ENCODE measurements at regions not wholly inside any gene's neighbourhood (a gene's known extent, or its start where the extent isn't known, plus 50 kb on each side); places are given as distances from the start of the nearest gene placed in this dataset.

- no peaks in the 10 kb centered on the region for H3K27me3 ChIP-seq (ENCODE audit: low read depth)
- H3K36me3 ChIP-seq = no peaks in the 10 kb centered on the region
- no peak for TF ChIP-seq CTCF (IDR thresholded peaks at IDR 0.05; ENCODE audit: borderline replicate concordance)
- DNase-seq = no peak
- peaks cover 29% of the 10 kb centered on the region for H3K4me1 ChIP-seq
- no peaks in the 10 kb centered on the region for H3K9me3 ChIP-seq (replicated peaks)
- H3K27ac ChIP-seq (replicated peaks) = no peak overlapping the region
- H3K4me3 ChIP-seq = no peak overlapping the region
- intact Hi-C loops (cut with micrococcal nuclease) = no loop called here
Observed at GRCh38 chr2:186059096-186059495, 320.5 kb downstream of the FSIP2 start.

- Histone ChIP-seq H3K4me3 (no peak overlapping the region), H3K9me3 (replicated peaks) (no peaks in the 10 kb centered on the region), H3K27me3 (ENCODE audit: low read depth) (no peaks in the 10 kb centered on the region), H3K36me3 (no peaks in the 10 kb centered on the region), H3K4me1 (peaks cover 29% of the 10 kb centered on the region), H3K27ac (replicated peaks) (no peak overlapping the region)
- TF ChIP-seq CTCF (IDR thresholded peaks at IDR 0.05; ENCODE audit: borderline replicate concordance) = no peak
- intact Hi-C loops (cut with micrococcal nuclease) = no loop called here
- no peak for DNase-seq
Observed at GRCh38 chr2:186060744-186061440, 322.3 kb downstream of the FSIP2 start.

- Histone ChIP-seq H3K27me3 (ENCODE audit: low read depth) (no peaks in the 10 kb centered on the region), H3K36me3 (no peaks in the 10 kb centered on the region), H3K4me1 (peaks cover 26% of the 10 kb centered on the region), H3K4me3 (no peak overlapping the region), H3K27ac (replicated peaks) (no peak overlapping the region), H3K9me3 (replicated peaks) (no peaks in the 10 kb centered on the region)
- intact Hi-C loops (cut with micrococcal nuclease) = no loop called here
- DNase-seq = no peak
- no peak for TF ChIP-seq CTCF (IDR thresholded peaks at IDR 0.05; ENCODE audit: borderline replicate concordance)
Observed at GRCh38 chr2:186064507-186064906, 325.9 kb downstream of the FSIP2 start.

DNA sequence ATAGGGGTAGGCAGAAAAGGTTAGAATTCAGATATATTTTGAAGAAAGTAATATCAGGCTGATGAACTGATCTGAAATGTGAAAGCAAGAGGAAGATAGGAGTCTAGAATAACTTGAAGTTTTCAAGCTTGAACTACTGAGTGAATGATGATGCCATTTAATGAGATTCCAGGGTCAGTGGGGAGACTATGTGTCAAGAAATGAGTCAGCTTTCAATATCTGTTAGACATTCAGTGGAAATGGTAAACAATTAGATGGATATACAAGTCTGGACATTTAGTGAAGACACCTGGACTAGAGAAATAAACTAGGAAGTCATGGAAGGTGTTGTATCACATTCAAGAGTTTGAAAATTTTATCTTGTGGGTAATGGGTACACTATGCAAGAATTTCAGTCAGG, 326.9 kb downstream of the FSIP2 start:
- TF ChIP-seq CTCF (IDR thresholded peaks at IDR 0.05; ENCODE audit: borderline replicate concordance) = no peak
- H3K4me3 ChIP-seq = no peak overlapping the region
- no peaks in the 10 kb centered on the region for H3K27me3 ChIP-seq (ENCODE audit: low read depth)
- H3K27ac ChIP-seq (replicated peaks) = no peak overlapping the region
- peaks cover 16% of the 10 kb centered on the region for H3K4me1 ChIP-seq
- DNase-seq = no peak
- H3K9me3 ChIP-seq (replicated peaks) = no peaks in the 10 kb centered on the region
- H3K36me3 ChIP-seq = no peaks in the 10 kb centered on the region
- intact Hi-C loops (cut with micrococcal nuclease) = no loop called here

DNA sequence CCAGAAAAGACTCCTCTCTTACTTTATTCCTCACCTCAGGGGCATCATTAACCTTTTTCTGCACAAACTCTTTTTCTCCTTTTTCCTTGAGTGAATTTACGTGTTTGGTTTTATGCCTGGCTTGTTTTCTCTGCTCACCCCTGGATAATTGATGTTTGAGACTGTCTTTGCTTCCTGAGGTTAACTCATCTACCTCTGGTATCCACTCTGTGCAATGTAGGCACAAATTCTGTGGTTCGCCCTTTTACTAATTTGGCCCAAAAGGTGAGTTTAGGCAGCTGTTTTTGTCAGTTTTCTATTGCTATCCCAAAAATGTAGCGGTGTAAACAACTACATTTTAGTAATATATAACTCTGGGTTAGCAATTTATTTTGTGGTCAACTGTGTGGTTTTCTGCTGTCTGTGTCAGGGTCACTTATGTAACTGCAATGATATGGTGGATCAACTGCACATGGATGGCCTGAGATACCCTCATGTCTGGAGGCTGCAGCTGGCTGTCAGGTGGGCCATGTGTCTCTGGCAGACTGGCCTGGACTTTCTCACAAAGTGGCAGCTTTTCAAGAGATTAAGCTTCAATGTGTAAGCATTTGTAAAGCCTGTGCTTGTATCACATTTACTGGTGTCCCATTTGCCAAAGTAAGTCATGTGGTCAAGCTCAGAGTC, 329.7 kb downstream of the FSIP2 start:
- Histone ChIP-seq H3K27me3 (ENCODE audit: low read depth) (no peaks in the 10 kb centered on the region), H3K36me3 (no peaks in the 10 kb centered on the region), H3K9me3 (replicated peaks) (no peaks in the 10 kb centered on the region), H3K4me1 (peaks cover 7% of the 10 kb centered on the region), H3K27ac (replicated peaks) (no peak overlapping the region), H3K4me3 (no peak overlapping the region)
- intact Hi-C loops (cut with micrococcal nuclease) = no loop called here
- TF ChIP-seq CTCF (IDR thresholded peaks at IDR 0.05; ENCODE audit: borderline replicate concordance) = no peak
- peak; percentile 30 for DNase-seq
